Body of pancreas (tissue), 4 donors: ENCODE measurements at regions not wholly inside any gene's neighbourhood (a gene's known extent, or its start where the extent isn't known, plus 50 kb on each side); places are given as distances from the start of the nearest gene placed in this dataset.

ENCODE experiments used
- POLR2A ChIP-seq, 3 donors: fragments of 450-650 bp; IDR thresholded peaks; one replicate each; pipeline ENCODE4 v1.6.1; 2016; ENCODE audit warnings: antibody characterized with exemption in 3 of 3, mild to moderate bottlenecking in 2 of 3
- TF ChIP-seq, protein P1 (sequence below), 7 experiments: fragments of 450-650 bp in 4 of 7; fragments of 200-600 bp in 3 of 7; sonication (generic) in 3 of 7; IDR thresholded peaks; one replicate each; pipeline ENCODE4 v1.5.1; 2016 to 2019; ENCODE audit warnings: antibody characterized with exemption in 7 of 7

DNA sequence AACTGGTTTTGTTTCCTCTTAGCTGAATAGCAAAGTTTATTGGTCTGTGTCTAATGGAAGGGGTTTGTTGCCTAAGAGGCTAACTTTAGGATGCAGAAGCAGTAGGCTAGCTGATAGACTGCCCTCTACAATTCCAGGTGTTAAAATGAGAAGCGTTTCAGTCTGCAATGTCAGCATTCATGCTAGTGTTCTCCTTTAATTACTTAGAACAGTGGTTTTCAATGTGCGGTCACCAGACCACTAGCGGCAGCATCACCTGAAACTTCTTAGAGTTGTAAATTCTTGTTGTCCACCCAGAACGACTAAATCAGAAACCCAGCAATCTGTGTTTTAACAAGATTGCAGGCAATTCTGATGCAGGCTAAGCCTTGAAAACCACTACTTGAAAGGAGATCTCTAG is 392.9 kb downstream of the IPMK start:
- TF ChIP-seq, protein P1, sequence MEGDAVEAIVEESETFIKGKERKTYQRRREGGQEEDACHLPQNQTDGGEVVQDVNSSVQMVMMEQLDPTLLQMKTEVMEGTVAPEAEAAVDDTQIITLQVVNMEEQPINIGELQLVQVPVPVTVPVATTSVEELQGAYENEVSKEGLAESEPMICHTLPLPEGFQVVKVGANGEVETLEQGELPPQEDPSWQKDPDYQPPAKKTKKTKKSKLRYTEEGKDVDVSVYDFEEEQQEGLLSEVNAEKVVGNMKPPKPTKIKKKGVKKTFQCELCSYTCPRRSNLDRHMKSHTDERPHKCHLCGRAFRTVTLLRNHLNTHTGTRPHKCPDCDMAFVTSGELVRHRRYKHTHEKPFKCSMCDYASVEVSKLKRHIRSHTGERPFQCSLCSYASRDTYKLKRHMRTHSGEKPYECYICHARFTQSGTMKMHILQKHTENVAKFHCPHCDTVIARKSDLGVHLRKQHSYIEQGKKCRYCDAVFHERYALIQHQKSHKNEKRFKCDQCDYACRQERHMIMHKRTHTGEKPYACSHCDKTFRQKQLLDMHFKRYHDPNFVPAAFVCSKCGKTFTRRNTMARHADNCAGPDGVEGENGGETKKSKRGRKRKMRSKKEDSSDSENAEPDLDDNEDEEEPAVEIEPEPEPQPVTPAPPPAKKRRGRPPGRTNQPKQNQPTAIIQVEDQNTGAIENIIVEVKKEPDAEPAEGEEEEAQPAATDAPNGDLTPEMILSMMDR (IDR thresholded peaks at IDR 0.05) = no peak
- no peak for TF ChIP-seq POLR2A (IDR thresholded peaks at IDR 0.05)
